Transverse colon (tissue), 4 donors: ENCODE measurements at regions not wholly inside any gene's neighbourhood (a gene's known extent, or its start where the extent isn't known, plus 50 kb on each side); places are given as distances from the start of the nearest gene placed in this dataset.
A peak's percentile ranks its signal among the peaks of the same experiment; 100 is the strongest.

Source experiments
- DNase-seq: peaks from one replicate; pipeline ENCODE4 v3.0.0-alpha.2; 2019
- H3K27ac ChIP-seq, 4 donors: fragments of 200-600 bp; sonication (generic); 2 replicates each; pipeline ENCODE4 v1.5.1; 2016 to 2018; ENCODE audit warnings: inconsistent platforms in 4 of 4
- H3K27me3 ChIP-seq: fragments of 200-600 bp; sonication (generic); 2 replicates; pipeline ENCODE4 v1.5.1; 2017; ENCODE audit warnings: inconsistent platforms
- H3K36me3 ChIP-seq, 4 donors: fragments of 200-600 bp; sonication (generic); 2 replicates each; pipeline ENCODE4 v1.5.1; 2017 to 2019; ENCODE audit warnings: inconsistent platforms in 4 of 4
- H3K4me1 ChIP-seq, 4 donors: fragments of 200-600 bp; sonication (generic); 2 replicates each; pipeline ENCODE4 v1.5.1; 2017 to 2020; ENCODE audit warnings: inconsistent platforms in 4 of 4
- H3K4me3 ChIP-seq, 4 donors: fragments of 200-600 bp; sonication (generic); 1 replicate in 1 of 4; 2 replicates in 3 of 4; pipeline versions ENCODE4 v1.5.1 to v1.6.1; 2017 to 2019; ENCODE audit warnings: inconsistent platforms in 4 of 4
- H3K9me3 ChIP-seq, 2 donors: fragments of 200-600 bp; sonication (generic); 2 replicates each; pipeline ENCODE4 v1.5.1; 2017 to 2019; ENCODE audit warnings: inconsistent platforms in 2 of 2
- EP300 ChIP-seq: sonication (generic); formaldehyde crosslinking; IDR thresholded peaks from one replicate; pipeline ENCODE4 v1.6.1; 2017; ENCODE audit warnings: antibody characterized with exemption, low read depth
- POLR2A ChIP-seq: fragments of 450-650 bp; IDR thresholded peaks from one replicate; pipeline ENCODE4 v1.6.1; 2016; ENCODE audit warnings: antibody characterized with exemption, mild to moderate bottlenecking, moderate library complexity
- POLR2AphosphoS5 ChIP-seq, 3 donors: sonication (generic); formaldehyde crosslinking; IDR thresholded peaks; one replicate each; pipeline ENCODE4 v1.6.1; 2016; ENCODE audit warnings: antibody characterized with exemption in 3 of 3
- WGBS, 2 donors: methylation state at CpG; one replicate each; pipeline ENCODE4 v1.1.5; 2018; ENCODE audit warnings: low coverage in 1 of 2; 5-methylcytosine and 5-hydroxymethylcytosine counted together
- in situ Hi-C, 4 donors: fragments of 200-750 bp; cut with MboI; loops; one replicate each; pipeline versions ENCODE4 v1.15.0 to v1.15.1; 2017; ENCODE audit warnings: low sequenced_read_pairs in 3 of 4, low pct_ligation_motif_present in 1 of 4, low pct_unique_long_range_greater_than_20kb in 1 of 4
- intact Hi-C: fragments of 100-400 bp; cut with DNase I; formaldehyde crosslinking; loops from one replicate; pipeline ENCODE4 v1.15.1; 2023; ENCODE audit warnings: low total_unique reads
- TF ChIP-seq, protein P1 (sequence below), 5 experiments: fragments of 200-600 bp in 3 of 5; fragments of 450-650 bp in 2 of 5; sonication (generic) in 3 of 5; IDR thresholded peaks; 1 replicate in 2 of 5; 2 replicates in 3 of 5; pipeline ENCODE4 v1.5.1; 2016 to 2017; ENCODE audit warnings: antibody characterized with exemption in 5 of 5, inconsistent platforms in 3 of 5, mild to moderate bottlenecking in 2 of 5, moderate library complexity in 1 of 5

GRCh38 chr5:113937301-113937700, 423.8 kb downstream of the YTHDC2 start:
- no peak overlapping the region for H3K4me3 ChIP-seq
- no peak for TF ChIP-seq EP300
- no peak for TF ChIP-seq POLR2A
- TF ChIP-seq, protein P1, sequence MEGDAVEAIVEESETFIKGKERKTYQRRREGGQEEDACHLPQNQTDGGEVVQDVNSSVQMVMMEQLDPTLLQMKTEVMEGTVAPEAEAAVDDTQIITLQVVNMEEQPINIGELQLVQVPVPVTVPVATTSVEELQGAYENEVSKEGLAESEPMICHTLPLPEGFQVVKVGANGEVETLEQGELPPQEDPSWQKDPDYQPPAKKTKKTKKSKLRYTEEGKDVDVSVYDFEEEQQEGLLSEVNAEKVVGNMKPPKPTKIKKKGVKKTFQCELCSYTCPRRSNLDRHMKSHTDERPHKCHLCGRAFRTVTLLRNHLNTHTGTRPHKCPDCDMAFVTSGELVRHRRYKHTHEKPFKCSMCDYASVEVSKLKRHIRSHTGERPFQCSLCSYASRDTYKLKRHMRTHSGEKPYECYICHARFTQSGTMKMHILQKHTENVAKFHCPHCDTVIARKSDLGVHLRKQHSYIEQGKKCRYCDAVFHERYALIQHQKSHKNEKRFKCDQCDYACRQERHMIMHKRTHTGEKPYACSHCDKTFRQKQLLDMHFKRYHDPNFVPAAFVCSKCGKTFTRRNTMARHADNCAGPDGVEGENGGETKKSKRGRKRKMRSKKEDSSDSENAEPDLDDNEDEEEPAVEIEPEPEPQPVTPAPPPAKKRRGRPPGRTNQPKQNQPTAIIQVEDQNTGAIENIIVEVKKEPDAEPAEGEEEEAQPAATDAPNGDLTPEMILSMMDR (IDR thresholded peaks at IDR 0.05): no peak
- no peak for TF ChIP-seq POLR2AphosphoS5 (IDR thresholded peaks at IDR 0.05)
- 83 to 89% methylated on average over 2 of the region's 2 CpGs for WGBS, 2 donors

GRCh38 chr5:113939988-113940387, 421.9 kb upstream of the KCNN2 start:
- no peak overlapping the region for H3K27ac ChIP-seq
- H3K9me3 ChIP-seq: no peaks in the 10 kb centered on the region
- no peaks in the 10 kb centered on the region for H3K27me3 ChIP-seq
- H3K36me3 ChIP-seq: no peaks in the 10 kb centered on the region
- H3K4me1 ChIP-seq: peaks cover 0 to 4% (median 1%) of the 10 kb centered on the region in 4 donors
- intact Hi-C loops: loop anchor here (5.0 kb wide), 1 partner anchor 593 kb away; no protein-coding TSS in a partner anchor
- in situ Hi-C loops: no loop called here
- TF ChIP-seq EP300 (no peak), POLR2A (no peak), POLR2AphosphoS5 (IDR thresholded peaks at IDR 0.05) (no peak)
- TF ChIP-seq, protein P1 (IDR thresholded peaks at IDR 0.05): no peak
- no peak overlapping the region for H3K4me3 ChIP-seq
- WGBS, 2 donors: 14 to 61% methylated on average over 1 to 3 of the region's 3 CpGs
- DNase-seq: no peak

More at GRCh38 chr5:113937301-113937700, 423.8 kb downstream of the YTHDC2 start:
- Histone ChIP-seq H3K4me1 (no peaks in the 10 kb centered on the region), H3K27ac (no peak overlapping the region), H3K27me3 (no peaks in the 10 kb centered on the region), H3K9me3 (no peaks in the 10 kb centered on the region), H3K36me3 (no peaks in the 10 kb centered on the region)
- in situ Hi-C loops: no loop called here
- DNase-seq: no peak
- intact Hi-C loops: no loop called here

GRCh38 chr5:113950186-113950585, 411.7 kb upstream of the KCNN2 start:
- Histone ChIP-seq H3K36me3 (no peaks in the 10 kb centered on the region), H3K4me1 (no peaks in the 10 kb centered on the region), H3K9me3 (no peaks in the 10 kb centered on the region), H3K27ac (no peak overlapping the region), H3K27me3 (no peaks in the 10 kb centered on the region), H3K4me3 (no peak overlapping the region)
- 59 to 85% methylated on average over 1 to 2 of the region's 2 CpGs for WGBS, 2 donors
- in situ Hi-C loops: no loop called here
- TF ChIP-seq, protein P1 (IDR thresholded peaks at IDR 0.05): no peak
- TF ChIP-seq POLR2AphosphoS5 (IDR thresholded peaks at IDR 0.05): no peak
- no peak for TF ChIP-seq POLR2A
- TF ChIP-seq EP300: no peak
- intact Hi-C loops: loop anchor here (10.0 kb wide), 1 partner anchor 875 kb away; no protein-coding TSS in a partner anchor
- DNase-seq: no peak

DNA sequence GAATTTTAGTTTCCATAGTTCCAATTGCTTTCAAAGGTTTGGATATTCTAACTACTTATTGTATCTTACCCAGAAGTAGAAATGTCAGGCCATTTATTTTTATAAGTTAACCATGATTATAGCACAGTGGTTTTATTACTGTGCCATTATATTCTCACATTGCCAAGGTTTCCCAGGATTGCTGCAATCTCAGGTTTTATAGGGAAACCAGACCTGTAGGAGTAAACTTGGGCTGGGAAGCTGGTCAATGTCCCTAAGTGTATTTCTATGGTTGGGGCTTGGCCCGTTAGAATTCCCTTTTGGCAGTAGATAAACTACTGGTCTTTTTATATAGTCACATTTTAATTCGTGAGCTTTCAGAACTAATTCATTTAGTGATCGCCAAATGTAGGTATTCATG, 396.6 kb upstream of the KCNN2 start:
- in situ Hi-C loops: no loop called here
- WGBS, 2 donors: 40 to 42% methylated on average over 3 of the region's 3 CpGs

More for the DNA sequence above, 396.6 kb upstream of the KCNN2 start:
- no peak overlapping the region for H3K4me3 ChIP-seq
- no peak for TF ChIP-seq EP300
- TF ChIP-seq, protein P1 (IDR thresholded peaks at IDR 0.05): no peak
- no peak overlapping the region for H3K27ac ChIP-seq
- H3K9me3 ChIP-seq: no peaks in the 10 kb centered on the region
- no peaks in the 10 kb centered on the region for H3K36me3 ChIP-seq
- H3K4me1 ChIP-seq: peaks cover 0 to 9% (median 2%) of the 10 kb centered on the region in 4 donors
- intact Hi-C loops: no loop called here
- peak; percentile 23 for DNase-seq
- peaks cover 3% of the 10 kb centered on the region for H3K27me3 ChIP-seq
